Upper lobe of left lung (tissue), 4 donors: ENCODE measurements at regions not wholly inside any gene's neighbourhood (a gene's known extent, or its start where the extent isn't known, plus 50 kb on each side); places are given as distances from the start of the nearest gene placed in this dataset.

Source experiments
- CTCF ChIP-seq, 6 experiments: fragments of 450-650 bp in 4 of 6; fragments of 200-600 bp in 2 of 6; sonication (generic) in 2 of 6; IDR thresholded peaks; one replicate each; pipeline ENCODE4 v1.5.1; 2016 to 2019; ENCODE audit warnings: antibody characterized with exemption in 6 of 6
- EP300 ChIP-seq, 4 donors: sonication (generic); formaldehyde crosslinking; IDR thresholded peaks; one replicate each; pipeline ENCODE4 v1.5.1; 2017; ENCODE audit warnings: antibody characterized with exemption in 4 of 4, control low read depth in 2 of 4
- POLR2A ChIP-seq, 4 donors: fragments of 450-650 bp; IDR thresholded peaks; one replicate each; pipeline ENCODE4 v1.5.1; 2016 to 2017; ENCODE audit warnings: antibody characterized with exemption in 4 of 4, mild to moderate bottlenecking in 2 of 4
- POLR2AphosphoS5 ChIP-seq, 2 donors: sonication (generic); formaldehyde crosslinking; IDR thresholded peaks; one replicate each; pipeline ENCODE4 v1.5.1; 2017; ENCODE audit warnings: antibody characterized with exemption in 2 of 2

DNA sequence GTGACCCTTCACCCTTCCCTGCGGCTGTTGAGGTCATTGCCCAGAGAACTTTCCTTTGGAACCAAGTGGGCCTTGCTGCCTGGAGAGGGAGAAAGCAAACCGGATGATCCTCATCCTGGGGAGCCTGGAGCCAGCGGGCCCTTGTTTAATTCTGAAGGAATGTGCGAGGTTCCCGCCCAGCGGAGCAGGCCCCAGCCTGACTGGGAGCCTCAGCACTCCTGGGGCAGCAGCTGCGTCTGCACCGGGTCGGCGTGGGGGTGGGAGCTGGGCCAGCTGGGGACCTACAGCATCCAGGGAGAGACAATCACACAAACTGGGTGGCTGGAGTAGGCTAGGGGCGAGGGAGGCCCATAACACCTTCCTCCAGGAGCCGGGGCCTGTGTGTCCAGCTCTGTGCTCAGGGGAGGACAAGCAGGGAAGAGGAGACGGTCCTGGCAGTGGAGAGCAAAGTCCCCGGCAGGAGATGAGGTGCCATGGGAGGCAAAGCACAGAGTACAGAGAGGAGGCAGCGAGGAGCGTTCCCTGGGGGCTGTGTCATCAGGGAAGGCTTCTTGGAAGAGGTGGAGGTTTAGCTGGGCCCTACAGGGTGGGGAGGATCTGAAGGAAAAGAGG lies 61.9 kb upstream of the HAAO start:
- TF ChIP-seq CTCF (IDR thresholded peaks at IDR 0.05): no peak
- no peak for TF ChIP-seq POLR2A (IDR thresholded peaks at IDR 0.05)
- TF ChIP-seq POLR2AphosphoS5 (IDR thresholded peaks at IDR 0.05): no peak
- TF ChIP-seq EP300 (IDR thresholded peaks at IDR 0.05): no peak
